Activated CD8-positive, alpha-beta memory T cell treated with anti-CD3 and anti-CD28 coated beads, Interleukin-2, amount 50 U/mL, for 1 hour (primary cell): ENCODE measurements at regions not wholly inside any gene's neighbourhood (a gene's known extent, or its start where the extent isn't known, plus 50 kb on each side); places are given as distances from the start of the nearest gene placed in this dataset.
"Not testable (repeated sequence)": the region's sequence is repeated elsewhere in the genome, so short reads cannot be mapped to it uniquely, and the experiment has no call there.

Experiments used
- DNase-seq: peaks from one replicate; pipeline ENCODE4 v3.0.0-alpha.2; 2020; ENCODE audit errors: extremely low read depth

GRCh38 chrX:67213686-67214085 lies 330.1 kb upstream of the AR start:
- not testable (repeated sequence) for DNase-seq

GRCh38 chrX:67207912-67208311 lies 335.9 kb upstream of the AR start:
- no peak for DNase-seq

- DNase-seq = no peak
Observed at GRCh38 chrX:67159437-67159836, 384.4 kb upstream of the AR start.

- no peak for DNase-seq
Observed at GRCh38 chrX:67114635-67115034, 429.2 kb upstream of the AR start.

- no peak for DNase-seq
Observed at GRCh38 chrX:67105758-67106116, 438.1 kb upstream of the AR start.

- DNase-seq = no peak
Observed at GRCh38 chrX:67104982-67105757, 438.7 kb upstream of the AR start.

- DNase-seq = no peak
Observed at GRCh38 chrX:67100031-67100884, 443.6 kb upstream of the AR start.

GRCh38 chrX:67094061-67094460 lies 449.8 kb upstream of the AR start:
- no peak for DNase-seq

- no peak for DNase-seq
Observed at GRCh38 chrX:67050760-67051159, 411.9 kb upstream of the EDA2R start.

- DNase-seq = no peak
Observed at GRCh38 chrX:67044866-67045265, 406.0 kb upstream of the EDA2R start.

GRCh38 chrX:67044029-67044653 lies 405.3 kb upstream of the EDA2R start:
- no peak for DNase-seq

- DNase-seq = no peak
Observed at GRCh38 chrX:67004451-67004850, 365.6 kb upstream of the EDA2R start.

GRCh38 chrX:66994729-66995128 lies 355.9 kb upstream of the EDA2R start:
- DNase-seq = no peak

GRCh38 chrX:66992077-66992476 lies 353.2 kb upstream of the EDA2R start:
- not testable (repeated sequence) for DNase-seq

- no peak for DNase-seq
Observed at GRCh38 chrX:66988331-66988730, 349.5 kb upstream of the EDA2R start.

GRCh38 chrX:66961665-66962064 lies 322.8 kb upstream of the EDA2R start:
- no peak for DNase-seq

- DNase-seq = no peak
Observed at GRCh38 chrX:66931713-66932112, 292.8 kb upstream of the EDA2R start.

- not testable (repeated sequence) for DNase-seq
Observed at GRCh38 chrX:66930516-66930915, 291.6 kb upstream of the EDA2R start.

GRCh38 chrX:66920296-66920695 lies 281.4 kb upstream of the EDA2R start:
- no peak for DNase-seq

GRCh38 chrX:66919280-66919832 lies 280.5 kb upstream of the EDA2R start:
- DNase-seq = no peak

GRCh38 chrX:66918511-66918910 lies 279.6 kb upstream of the EDA2R start:
- DNase-seq = no peak

GRCh38 chrX:66915893-66916292 lies 277.0 kb upstream of the EDA2R start:
- no peak for DNase-seq
